ENCODE measurements at regions not wholly inside any gene's neighbourhood (a gene's known extent, or its start where the extent isn't known, plus 50 kb on each side); places are given as distances from the start of the nearest gene placed in this dataset.

DNA sequence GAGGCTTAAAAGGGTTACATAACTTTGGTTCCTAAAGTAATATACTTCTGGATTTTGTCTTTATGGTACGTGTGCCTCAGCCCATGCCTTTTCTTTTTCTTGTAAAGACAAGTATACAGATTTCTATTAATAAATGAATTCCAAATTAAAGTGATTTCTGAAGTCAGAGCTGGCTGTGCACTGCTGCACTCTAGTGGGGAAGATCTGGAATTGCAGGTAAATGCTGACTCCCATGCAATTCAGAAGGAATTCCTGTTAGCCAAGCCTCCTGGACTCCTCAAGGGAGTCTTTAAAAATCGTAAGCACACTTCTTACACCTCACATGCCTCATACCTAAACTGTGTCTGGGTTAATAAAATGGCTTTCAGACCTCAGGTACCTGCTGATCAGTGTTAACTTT, 118.4 kb upstream of the SLC7A1 start:
- no peaks in the 10 kb centered on the region for H3K9me3 ChIP-seq
- H3K9ac ChIP-seq (ENCODE audit: low read depth in 2 of 2, low read length in 2 of 2), result no peak overlapping the region
- H3K27ac ChIP-seq, result no peak overlapping the region
- H3K27me3 ChIP-seq, result no peaks in the 10 kb centered on the region
- H3K36me3 ChIP-seq, result no peaks in the 10 kb centered on the region
- no peak for DNase-seq
- H3K4me1 ChIP-seq, result no peaks in the 10 kb centered on the region
- TF ChIP-seq, protein P1, sequence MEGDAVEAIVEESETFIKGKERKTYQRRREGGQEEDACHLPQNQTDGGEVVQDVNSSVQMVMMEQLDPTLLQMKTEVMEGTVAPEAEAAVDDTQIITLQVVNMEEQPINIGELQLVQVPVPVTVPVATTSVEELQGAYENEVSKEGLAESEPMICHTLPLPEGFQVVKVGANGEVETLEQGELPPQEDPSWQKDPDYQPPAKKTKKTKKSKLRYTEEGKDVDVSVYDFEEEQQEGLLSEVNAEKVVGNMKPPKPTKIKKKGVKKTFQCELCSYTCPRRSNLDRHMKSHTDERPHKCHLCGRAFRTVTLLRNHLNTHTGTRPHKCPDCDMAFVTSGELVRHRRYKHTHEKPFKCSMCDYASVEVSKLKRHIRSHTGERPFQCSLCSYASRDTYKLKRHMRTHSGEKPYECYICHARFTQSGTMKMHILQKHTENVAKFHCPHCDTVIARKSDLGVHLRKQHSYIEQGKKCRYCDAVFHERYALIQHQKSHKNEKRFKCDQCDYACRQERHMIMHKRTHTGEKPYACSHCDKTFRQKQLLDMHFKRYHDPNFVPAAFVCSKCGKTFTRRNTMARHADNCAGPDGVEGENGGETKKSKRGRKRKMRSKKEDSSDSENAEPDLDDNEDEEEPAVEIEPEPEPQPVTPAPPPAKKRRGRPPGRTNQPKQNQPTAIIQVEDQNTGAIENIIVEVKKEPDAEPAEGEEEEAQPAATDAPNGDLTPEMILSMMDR (IDR thresholded peaks at IDR 0.05), result peak; percentile 59
- H3K4me3 ChIP-seq, result no peak overlapping the region
- intact Hi-C loops (cut with DNase I), result no loop called here

DNA sequence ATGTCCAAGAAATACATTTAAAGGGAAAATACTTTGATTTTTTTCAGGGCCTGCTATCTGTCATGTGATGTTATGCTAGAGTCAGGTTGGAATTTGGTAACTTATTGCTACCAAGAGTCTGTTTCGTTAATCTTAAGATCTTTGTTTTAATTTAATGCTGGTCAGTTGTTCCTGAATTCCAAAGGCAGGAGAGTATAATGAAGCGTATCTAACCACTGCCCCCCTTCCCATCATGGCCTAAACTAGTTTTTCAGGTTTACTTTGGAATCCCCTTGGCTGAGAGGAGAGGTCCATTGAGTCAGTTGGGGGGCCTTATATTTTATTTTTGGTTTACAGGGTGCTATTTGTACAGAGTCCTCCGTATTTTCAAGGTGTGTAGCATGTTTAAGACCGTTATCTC, 116.3 kb upstream of the SLC7A1 start:
- no peak overlapping the region for H3K9ac ChIP-seq (ENCODE audit: low read depth in 2 of 2, low read length in 2 of 2)
- no peaks in the 10 kb centered on the region for H3K36me3 ChIP-seq
- TF ChIP-seq, protein P1 (IDR thresholded peaks at IDR 0.05), result no peak
- H3K4me1 ChIP-seq, result no peaks in the 10 kb centered on the region
- H3K4me3 ChIP-seq, result no peak overlapping the region
- no peak for DNase-seq
- no peaks in the 10 kb centered on the region for H3K9me3 ChIP-seq
- intact Hi-C loops (cut with DNase I), result no loop called here
- H3K27ac ChIP-seq, result no peak overlapping the region
- H3K27me3 ChIP-seq, result no peaks in the 10 kb centered on the region

DNA sequence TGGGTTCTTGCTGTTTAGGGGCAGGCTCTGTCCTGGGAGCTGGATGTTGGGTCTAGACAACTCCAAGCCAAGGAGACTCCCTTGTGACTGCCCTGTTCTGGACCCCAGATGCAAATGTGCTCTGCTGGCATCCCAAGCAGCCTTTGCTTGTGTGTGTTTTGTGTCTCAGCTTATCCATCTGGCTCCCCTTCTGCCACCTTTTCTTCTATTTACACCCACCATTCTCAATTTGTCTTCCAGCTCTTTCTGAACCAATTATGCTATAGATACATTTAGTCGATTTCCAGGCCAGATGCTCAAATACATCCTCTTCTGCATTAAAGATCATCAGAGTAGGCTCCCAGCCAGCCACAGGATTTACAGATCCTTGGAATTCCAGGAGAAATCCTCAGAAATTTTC, 115.0 kb upstream of the SLC7A1 start:
- TF ChIP-seq, protein P1 (IDR thresholded peaks at IDR 0.05), result no peak
- intact Hi-C loops (cut with DNase I), result no loop called here
- Histone ChIP-seq H3K9ac (ENCODE audit: low read depth in 2 of 2, low read length in 2 of 2) (no peak overlapping the region), H3K4me3 (no peak overlapping the region), H3K9me3 (no peaks in the 10 kb centered on the region), H3K27me3 (no peaks in the 10 kb centered on the region), H3K4me1 (no peaks in the 10 kb centered on the region), H3K27ac (no peak overlapping the region), H3K36me3 (no peaks in the 10 kb centered on the region)
- no peak for DNase-seq

DNA sequence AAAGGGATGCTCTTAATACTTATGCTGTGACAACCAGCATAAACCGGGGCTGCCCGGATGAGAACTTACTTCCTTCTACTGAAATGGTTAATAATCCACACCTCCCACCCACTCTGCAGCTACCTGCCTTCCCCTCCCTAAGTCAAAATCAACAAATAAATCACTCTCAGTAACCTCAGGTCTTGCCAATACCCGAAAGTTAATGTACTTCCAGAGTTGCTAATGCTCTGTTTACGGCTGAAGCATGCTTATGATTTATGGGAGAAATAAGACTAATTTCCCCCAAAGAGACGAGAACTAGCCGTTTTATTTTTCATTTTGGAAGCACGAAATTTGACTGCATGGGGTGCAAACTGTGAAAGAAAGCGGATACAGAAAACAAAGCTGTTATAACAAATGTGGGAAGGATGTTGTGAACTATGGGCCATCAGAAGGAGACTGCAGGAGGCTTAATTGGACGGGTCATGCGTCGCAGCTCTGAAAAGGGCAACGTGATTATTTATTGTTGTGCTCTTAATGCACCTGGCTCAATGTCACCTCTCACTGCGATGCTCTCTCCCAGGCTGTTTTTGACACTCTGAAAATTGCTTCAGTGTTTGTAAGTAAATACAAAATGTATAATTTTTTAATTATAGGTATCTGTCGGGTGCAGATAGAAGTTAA, 114.0 kb upstream of the SLC7A1 start:
- TF ChIP-seq, protein P1 (IDR thresholded peaks at IDR 0.05), result no peak
- no peak overlapping the region for H3K4me3 ChIP-seq
- H3K27me3 ChIP-seq, result no peaks in the 10 kb centered on the region
- H3K36me3 ChIP-seq, result no peaks in the 10 kb centered on the region
- no peaks in the 10 kb centered on the region for H3K9me3 ChIP-seq
- DNase-seq, result no peak
- H3K9ac ChIP-seq (ENCODE audit: low read depth in 2 of 2, low read length in 2 of 2), result no peak overlapping the region
- intact Hi-C loops (cut with DNase I), result loop anchor here (2.0 kb wide), 1 partner anchor 201 kb away; no protein-coding TSS in a partner anchor
- no peak overlapping the region for H3K27ac ChIP-seq
- H3K4me1 ChIP-seq, result no peaks in the 10 kb centered on the region

DNA sequence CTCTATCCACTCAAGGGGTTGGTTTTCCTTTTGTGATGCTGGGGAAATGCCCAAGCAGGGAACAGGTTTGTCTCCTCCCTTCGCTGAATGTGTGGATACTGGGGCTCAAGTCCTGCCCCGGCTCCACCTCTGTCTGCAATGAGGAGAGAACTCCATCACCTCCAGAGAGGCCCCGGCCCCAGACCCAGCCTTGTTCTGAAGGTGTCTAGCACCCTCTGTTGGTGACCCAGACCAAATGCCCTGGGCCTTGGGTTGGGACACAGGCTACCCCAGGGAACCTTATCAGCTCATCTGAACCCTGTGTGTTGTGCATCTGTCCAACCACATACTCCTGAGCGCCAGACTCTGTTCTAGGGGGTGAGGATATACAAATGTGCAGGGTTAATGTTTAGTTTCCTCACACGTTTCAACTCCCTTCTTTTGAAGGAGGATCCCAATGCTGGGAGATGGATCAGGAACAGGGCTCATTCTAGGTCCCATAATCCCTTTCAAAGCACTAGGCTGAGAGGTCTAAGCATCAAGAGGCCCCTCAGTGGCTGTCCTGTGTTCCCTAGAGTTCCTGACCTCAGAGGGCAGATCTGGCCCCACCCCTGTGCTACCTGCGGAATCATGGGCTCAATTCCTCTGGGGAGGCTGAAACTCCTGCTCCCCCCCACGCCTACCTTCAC, 112.5 kb upstream of the SLC7A1 start:
- H3K4me1 ChIP-seq, result no peaks in the 10 kb centered on the region
- H3K27me3 ChIP-seq, result no peaks in the 10 kb centered on the region
- H3K9me3 ChIP-seq, result no peaks in the 10 kb centered on the region
- no peak overlapping the region for H3K27ac ChIP-seq
- intact Hi-C loops (cut with DNase I), result loop anchor here (2.0 kb wide), 1 partner anchor 199 kb away; no protein-coding TSS in a partner anchor
- no peak overlapping the region for H3K9ac ChIP-seq (ENCODE audit: low read depth in 2 of 2, low read length in 2 of 2)
- peak; percentile 35 for DNase-seq
- H3K4me3 ChIP-seq, result no peak overlapping the region
- H3K36me3 ChIP-seq, result no peaks in the 10 kb centered on the region
- TF ChIP-seq, protein P1 (IDR thresholded peaks at IDR 0.05), result peak; percentile 53
